Vagina (tissue), 2 donors: ENCODE measurements at regions not wholly inside any gene's neighbourhood (a gene's known extent, or its start where the extent isn't known, plus 50 kb on each side); places are given as distances from the start of the nearest gene placed in this dataset.

Experiments
- DNase-seq, 2 donors: peaks; one replicate each; pipeline ENCODE4 v3.0.0-alpha.2; 2017; ENCODE audit errors: extremely low spot score in 2 of 2
- H3K27ac ChIP-seq: fragments of 200-600 bp; sonication (generic); one replicate; pipeline ENCODE4 v1.5.1; 2019
- H3K27me3 ChIP-seq: fragments of 200-600 bp; sonication (generic); one replicate; pipeline ENCODE4 v1.5.1; 2019
- H3K36me3 ChIP-seq, 2 donors: fragments of 200-600 bp; sonication (generic); one replicate each; pipeline ENCODE4 v1.5.1; 2017 to 2019
- H3K4me1 ChIP-seq: fragments of 200-600 bp; sonication (generic); one replicate; pipeline ENCODE4 v1.5.1; 2019
- H3K4me3 ChIP-seq, 2 donors: fragments of 200-600 bp; sonication (generic); 1 replicate in 1 of 2; 2 replicates in 1 of 2; pipeline ENCODE4 v1.5.1; 2016 to 2019
- H3K9me3 ChIP-seq: fragments of 200-600 bp; sonication (generic); one replicate; pipeline ENCODE4 v1.5.1; 2019
- POLR2A ChIP-seq, 2 donors: fragments of 450-650 bp; IDR thresholded peaks; one replicate each; pipeline ENCODE4 v1.6.1; 2017; ENCODE audit warnings: antibody characterized with exemption in 2 of 2, mild to moderate bottlenecking in 2 of 2, moderate library complexity in 2 of 2
- POLR2AphosphoS5 ChIP-seq, 2 donors: sonication (generic); formaldehyde crosslinking; IDR thresholded peaks; one replicate each; pipeline ENCODE4 v1.9.0; 2017; ENCODE audit warnings: antibody characterized with exemption in 2 of 2, mild to moderate bottlenecking in 2 of 2, low read depth in 1 of 2; ENCODE audit not compliant: insufficient read depth in 1 of 2
- intact Hi-C: fragments of 100-400 bp; cut with DNase I; formaldehyde crosslinking; loops from one replicate; pipeline ENCODE4 v1.15.1; 2023
- TF ChIP-seq, protein P1 (sequence below), 3 experiments: fragments of 450-650 bp in 2 of 3; fragments of 200-600 bp in 1 of 3; sonication (generic) in 1 of 3; IDR thresholded peaks; one replicate each; pipeline ENCODE4 v1.5.1; 2017 to 2019; ENCODE audit warnings: antibody characterized with exemption in 3 of 3, mild to moderate bottlenecking in 2 of 3, moderate library complexity in 2 of 3

DNA sequence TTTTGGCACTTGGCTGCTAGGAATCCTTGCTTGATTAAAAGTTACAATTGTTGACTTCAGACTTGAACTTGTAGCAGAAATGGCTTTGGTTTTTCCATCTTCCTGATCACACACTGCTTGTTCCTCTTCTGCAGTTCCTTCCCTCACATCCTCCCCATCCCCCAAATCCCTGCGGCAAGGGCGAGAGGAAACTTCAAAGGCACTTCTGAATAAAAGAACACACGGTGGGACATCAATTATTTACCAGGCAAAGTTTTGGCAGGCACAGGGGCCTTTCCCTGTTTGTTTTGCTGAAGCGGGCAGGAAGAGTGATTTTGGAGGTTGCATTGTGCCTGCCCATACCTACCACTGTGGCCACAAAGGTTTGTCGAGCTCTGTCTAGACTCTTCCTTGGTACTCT is 260.9 kb downstream of the KIF4B start:
- H3K36me3 ChIP-seq, result no peaks in the 10 kb centered on the region
- TF ChIP-seq POLR2A (IDR thresholded peaks at IDR 0.05), result no peak
- DNase-seq, result no peak
- H3K27ac ChIP-seq, result no peak overlapping the region
- intact Hi-C loops, result no loop called here
- no peak overlapping the region for H3K4me3 ChIP-seq
- H3K27me3 ChIP-seq, result no peaks in the 10 kb centered on the region
- no peaks in the 10 kb centered on the region for H3K9me3 ChIP-seq
- H3K4me1 ChIP-seq, result no peaks in the 10 kb centered on the region

DNA sequence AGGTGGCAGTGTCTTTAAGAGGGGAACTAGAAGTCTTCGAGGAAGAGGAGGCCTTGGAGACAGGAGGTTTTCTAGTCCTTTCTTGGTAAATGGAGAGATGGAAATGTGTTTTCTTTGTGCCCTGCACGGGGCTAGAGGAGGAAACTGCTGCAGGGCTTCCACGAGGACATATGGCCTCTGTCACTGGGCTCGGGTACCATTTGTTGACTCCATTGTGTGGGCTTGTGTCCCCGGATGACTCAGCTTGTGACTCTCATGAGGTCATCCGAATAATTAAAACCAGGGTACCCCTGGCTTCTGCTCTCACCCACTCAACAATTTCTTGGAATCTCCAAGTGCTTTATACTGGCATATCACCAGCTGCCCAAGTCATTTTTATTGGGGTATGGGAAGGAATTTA is 261.7 kb downstream of the KIF4B start:
- Histone ChIP-seq H3K9me3 (no peaks in the 10 kb centered on the region), H3K27ac (no peak overlapping the region), H3K27me3 (no peaks in the 10 kb centered on the region), H3K4me3 (no peak overlapping the region), H3K4me1 (no peaks in the 10 kb centered on the region), H3K36me3 (no peaks in the 10 kb centered on the region)
- intact Hi-C loops, result no loop called here
- TF ChIP-seq POLR2A (IDR thresholded peaks at IDR 0.05) (no peak), POLR2AphosphoS5 (IDR thresholded peaks at IDR 0.05; ENCODE audit: insufficient read depth in 1 of 2, low read depth in 1 of 2) (no peak)
- TF ChIP-seq, protein P1, sequence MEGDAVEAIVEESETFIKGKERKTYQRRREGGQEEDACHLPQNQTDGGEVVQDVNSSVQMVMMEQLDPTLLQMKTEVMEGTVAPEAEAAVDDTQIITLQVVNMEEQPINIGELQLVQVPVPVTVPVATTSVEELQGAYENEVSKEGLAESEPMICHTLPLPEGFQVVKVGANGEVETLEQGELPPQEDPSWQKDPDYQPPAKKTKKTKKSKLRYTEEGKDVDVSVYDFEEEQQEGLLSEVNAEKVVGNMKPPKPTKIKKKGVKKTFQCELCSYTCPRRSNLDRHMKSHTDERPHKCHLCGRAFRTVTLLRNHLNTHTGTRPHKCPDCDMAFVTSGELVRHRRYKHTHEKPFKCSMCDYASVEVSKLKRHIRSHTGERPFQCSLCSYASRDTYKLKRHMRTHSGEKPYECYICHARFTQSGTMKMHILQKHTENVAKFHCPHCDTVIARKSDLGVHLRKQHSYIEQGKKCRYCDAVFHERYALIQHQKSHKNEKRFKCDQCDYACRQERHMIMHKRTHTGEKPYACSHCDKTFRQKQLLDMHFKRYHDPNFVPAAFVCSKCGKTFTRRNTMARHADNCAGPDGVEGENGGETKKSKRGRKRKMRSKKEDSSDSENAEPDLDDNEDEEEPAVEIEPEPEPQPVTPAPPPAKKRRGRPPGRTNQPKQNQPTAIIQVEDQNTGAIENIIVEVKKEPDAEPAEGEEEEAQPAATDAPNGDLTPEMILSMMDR (IDR thresholded peaks at IDR 0.05), result no peak
- DNase-seq, result no peak

DNA sequence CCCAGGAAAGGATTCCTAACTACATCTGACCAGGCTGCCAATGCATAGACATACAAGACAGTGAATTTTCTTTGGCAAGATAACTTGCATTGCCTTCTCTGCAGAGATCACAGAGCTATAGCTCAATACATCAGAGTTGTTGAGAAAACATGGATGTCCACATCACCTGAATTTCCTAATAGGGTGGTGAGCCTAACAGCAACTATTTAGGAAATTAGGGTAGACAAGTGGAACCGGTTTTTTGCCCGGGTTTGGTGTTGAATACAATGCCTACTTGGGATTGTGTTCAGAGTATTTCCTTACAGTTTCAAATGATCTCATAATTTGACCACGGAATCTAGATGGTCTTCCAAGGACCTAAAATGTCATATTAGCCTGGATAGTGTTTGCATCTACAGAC is 262.7 kb downstream of the KIF4B start:
- Histone ChIP-seq H3K36me3 (no peaks in the 10 kb centered on the region), H3K27ac (no peak overlapping the region), H3K4me3 (no peak overlapping the region), H3K9me3 (no peaks in the 10 kb centered on the region), H3K4me1 (no peaks in the 10 kb centered on the region), H3K27me3 (no peaks in the 10 kb centered on the region)
- intact Hi-C loops, result no loop called here
- no peak for DNase-seq
- TF ChIP-seq, protein P1 (IDR thresholded peaks at IDR 0.05), result no peak
- TF ChIP-seq POLR2AphosphoS5 (IDR thresholded peaks at IDR 0.05; ENCODE audit: insufficient read depth in 1 of 2, low read depth in 1 of 2) (no peak), POLR2A (IDR thresholded peaks at IDR 0.05) (no peak)

DNA sequence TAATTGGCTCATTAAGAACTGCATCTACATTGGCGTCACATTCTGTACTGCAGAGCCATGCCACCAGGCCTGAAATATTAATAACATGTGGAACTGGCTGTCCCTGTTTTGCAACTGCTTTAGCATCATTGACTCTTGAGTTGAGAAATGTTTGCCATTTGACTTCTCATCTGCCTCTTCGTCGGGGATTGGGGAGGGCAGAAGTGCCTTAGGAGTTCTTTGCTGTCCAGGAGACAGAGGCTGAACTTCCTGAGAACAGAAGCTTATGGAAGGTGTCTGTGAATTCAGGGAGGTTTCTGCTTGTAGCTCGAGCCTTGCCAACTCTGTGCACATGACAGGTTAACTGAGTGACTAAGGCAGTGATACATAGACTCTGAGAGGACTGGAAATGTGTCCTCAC is 265.0 kb downstream of the KIF4B start:
- intact Hi-C loops, result no loop called here
- no peak for DNase-seq
- H3K4me1 ChIP-seq, result no peaks in the 10 kb centered on the region
- no peak overlapping the region for H3K27ac ChIP-seq
- no peak for TF ChIP-seq POLR2AphosphoS5 (IDR thresholded peaks at IDR 0.05; ENCODE audit: insufficient read depth in 1 of 2, low read depth in 1 of 2)
- TF ChIP-seq POLR2A (IDR thresholded peaks at IDR 0.05), result no peak
- TF ChIP-seq, protein P1 (IDR thresholded peaks at IDR 0.05), result no peak
- no peaks in the 10 kb centered on the region for H3K9me3 ChIP-seq
- H3K36me3 ChIP-seq, result no peaks in the 10 kb centered on the region
- no peaks in the 10 kb centered on the region for H3K27me3 ChIP-seq
- no peak overlapping the region for H3K4me3 ChIP-seq

DNA sequence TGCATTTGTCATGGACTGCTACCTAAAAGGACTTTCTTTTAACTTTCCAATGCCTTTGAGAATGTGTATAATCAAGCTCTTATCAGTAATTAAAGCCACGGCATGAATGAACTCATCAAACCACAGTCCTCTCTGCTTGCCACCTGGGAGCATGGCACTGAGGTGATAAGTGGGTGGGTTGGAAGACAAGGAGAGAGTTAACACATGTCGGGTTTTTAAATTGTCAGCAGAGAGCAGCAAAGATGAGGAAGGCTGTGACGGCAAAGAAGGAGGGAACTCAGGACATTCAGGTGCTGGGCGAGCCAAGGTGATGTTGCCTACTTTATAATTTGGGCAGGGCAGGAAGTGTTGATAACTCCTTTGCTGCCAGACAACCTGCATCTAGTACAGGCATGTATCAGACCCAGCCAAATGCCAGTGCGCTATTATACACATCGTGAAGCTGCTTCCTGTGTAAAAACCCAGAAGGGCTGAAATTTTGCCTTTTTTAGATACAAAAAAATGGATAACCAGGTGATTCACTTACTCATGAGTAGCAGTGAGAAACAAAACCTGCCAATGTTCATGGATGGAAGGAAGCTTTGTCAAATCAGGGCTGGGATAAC is 269.1 kb downstream of the KIF4B start:
- Histone ChIP-seq H3K4me1 (no peaks in the 10 kb centered on the region), H3K9me3 (no peaks in the 10 kb centered on the region), H3K27ac (no peak overlapping the region), H3K36me3 (no peaks in the 10 kb centered on the region), H3K27me3 (no peaks in the 10 kb centered on the region), H3K4me3 (no peak overlapping the region)
- intact Hi-C loops, result no loop called here
- TF ChIP-seq POLR2A (IDR thresholded peaks at IDR 0.05) (no peak), POLR2AphosphoS5 (IDR thresholded peaks at IDR 0.05; ENCODE audit: insufficient read depth in 1 of 2, low read depth in 1 of 2) (no peak)
- TF ChIP-seq, protein P1 (IDR thresholded peaks at IDR 0.05), result no peak
- DNase-seq, result no peak
